Kidney (tissue), 13 donors: ENCODE measurements at regions not wholly inside any gene's neighbourhood (a gene's known extent, or its start where the extent isn't known, plus 50 kb on each side); places are given as distances from the start of the nearest gene placed in this dataset.

ENCODE experiments used
- DNase-seq, 5 donors: peaks; one replicate each; pipeline ENCODE4 v3.0.0-alpha.2; 2013 to 2020
- FAIRE-seq: peaks from 2 replicates; lab custom pipeline; 2012; peaks lifted over from hg19 to GRCh38; lab: Jason Lieb, UNC
- H3K27ac ChIP-seq, 2 donors: one replicate each; pipeline ENCODE4 v1.7.0; 2013; ENCODE audit warnings: low read depth in 2 of 2, low read length in 2 of 2, inconsistent platforms in 1 of 2
- H3K27me3 ChIP-seq: one replicate; pipeline ENCODE4 v1.7.1; 2013; ENCODE audit warnings: low read length, inconsistent platforms; ENCODE audit not compliant: control insufficient read depth, insufficient read depth
- H3K36me3 ChIP-seq, 3 donors: one replicate each; pipeline versions ENCODE4 v1.7.0 to v1.7.1; 2013; ENCODE audit warnings: low read length in 3 of 3, control low read depth in 1 of 3, inconsistent platforms in 1 of 3; ENCODE audit not compliant: insufficient read depth in 3 of 3, control insufficient read depth in 2 of 3
- H3K4me1 ChIP-seq, 3 donors: one replicate each; pipeline versions ENCODE4 v1.7.0 to v1.7.1; 2013; ENCODE audit warnings: low read length in 3 of 3, inconsistent platforms in 1 of 3, low read depth in 1 of 3; ENCODE audit not compliant: control insufficient read depth in 2 of 3, insufficient read depth in 2 of 3
- H3K4me3 ChIP-seq, 3 donors: one replicate each; pipeline versions ENCODE4 v1.7.0 to v1.8.1; 2013; ENCODE audit warnings: low read length in 3 of 3, control low read depth in 1 of 3, inconsistent platforms in 1 of 3
- H3K9ac ChIP-seq, 3 donors: one replicate each; pipeline versions ENCODE4 v1.7.0 to v1.7.1; 2013; ENCODE audit warnings: low read length in 3 of 3, control low read depth in 1 of 3, inconsistent platforms in 1 of 3
- H3K9me3 ChIP-seq, 3 donors: one replicate each; pipeline versions ENCODE4 v1.7.0 to v1.7.1; 2013; ENCODE audit warnings: low read length in 3 of 3, control low read depth in 1 of 3, inconsistent platforms in 1 of 3; ENCODE audit not compliant: control insufficient read depth in 2 of 3, insufficient read depth in 1 of 3
- intact Hi-C: fragments of 100-400 bp; cut with DNase I; formaldehyde crosslinking; loops from one replicate; pipeline ENCODE4 v1.11.1; 2022
- TF ChIP-seq, protein P1 (sequence below): IDR thresholded peaks from 3 replicates; pipeline ENCODE4 v1.5.1; 2012; ENCODE audit warnings: mild to moderate bottlenecking, moderate library complexity, borderline replicate concordance; ENCODE audit not compliant: insufficient read depth; ENCODE audit errors: extremely low read depth
- donor health status: control.
- donor health status: control.
- donor health status: control.
- donor health status: control.
- donor health status: control.
- donor health status: DM: yes; HTN: yes; CAD: no.
- donor health status: Normal renal cell carcinoma (clear cell type).

DNA sequence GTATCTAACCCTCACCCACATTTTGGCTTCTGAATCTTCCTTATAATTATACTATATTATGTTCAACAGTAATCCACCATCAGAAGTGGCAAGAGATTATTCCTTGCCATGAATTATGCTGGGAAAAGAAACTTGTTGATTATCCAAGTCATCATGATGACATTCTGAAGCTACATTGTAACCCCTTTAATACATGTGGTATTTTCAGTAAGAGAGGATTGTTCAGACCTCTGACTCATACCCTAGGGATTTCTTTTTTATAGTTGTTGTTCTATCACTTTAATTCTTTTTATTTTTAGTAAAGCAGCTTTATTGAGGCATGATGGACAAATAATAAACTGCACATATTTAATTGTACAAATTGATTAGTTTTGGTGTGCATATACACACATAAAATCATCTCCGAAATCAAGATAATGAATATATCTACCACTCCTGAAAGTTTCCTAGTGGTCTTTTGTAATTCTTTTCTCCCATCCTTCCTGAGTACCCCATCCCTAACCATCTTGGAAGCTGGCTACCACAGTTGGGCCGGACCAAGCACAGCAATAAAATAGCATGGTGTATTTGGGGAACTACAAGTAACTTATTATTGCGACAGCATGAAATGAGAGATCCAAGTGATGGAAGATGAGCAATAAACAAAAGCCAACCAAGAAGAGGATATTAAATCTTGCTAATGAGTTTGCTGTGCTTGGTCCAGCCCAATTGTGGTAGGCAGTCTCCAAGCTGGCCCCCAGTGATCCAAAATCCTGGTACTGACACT, 159.9 kb downstream of the BARD1 start:
- Histone ChIP-seq H3K4me3 (no peak overlapping the region), H3K9ac (no peak overlapping the region), H3K27me3 (no peaks in the 10 kb centered on the region), H3K9me3 (no peaks in the 10 kb centered on the region), H3K36me3 (no peaks in the 10 kb centered on the region), H3K27ac (no peak overlapping the region), H3K4me1 (no peaks in the 10 kb centered on the region)
- TF ChIP-seq, protein P1, sequence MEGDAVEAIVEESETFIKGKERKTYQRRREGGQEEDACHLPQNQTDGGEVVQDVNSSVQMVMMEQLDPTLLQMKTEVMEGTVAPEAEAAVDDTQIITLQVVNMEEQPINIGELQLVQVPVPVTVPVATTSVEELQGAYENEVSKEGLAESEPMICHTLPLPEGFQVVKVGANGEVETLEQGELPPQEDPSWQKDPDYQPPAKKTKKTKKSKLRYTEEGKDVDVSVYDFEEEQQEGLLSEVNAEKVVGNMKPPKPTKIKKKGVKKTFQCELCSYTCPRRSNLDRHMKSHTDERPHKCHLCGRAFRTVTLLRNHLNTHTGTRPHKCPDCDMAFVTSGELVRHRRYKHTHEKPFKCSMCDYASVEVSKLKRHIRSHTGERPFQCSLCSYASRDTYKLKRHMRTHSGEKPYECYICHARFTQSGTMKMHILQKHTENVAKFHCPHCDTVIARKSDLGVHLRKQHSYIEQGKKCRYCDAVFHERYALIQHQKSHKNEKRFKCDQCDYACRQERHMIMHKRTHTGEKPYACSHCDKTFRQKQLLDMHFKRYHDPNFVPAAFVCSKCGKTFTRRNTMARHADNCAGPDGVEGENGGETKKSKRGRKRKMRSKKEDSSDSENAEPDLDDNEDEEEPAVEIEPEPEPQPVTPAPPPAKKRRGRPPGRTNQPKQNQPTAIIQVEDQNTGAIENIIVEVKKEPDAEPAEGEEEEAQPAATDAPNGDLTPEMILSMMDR, result no peak
- DNase-seq (no peak), FAIRE-seq (no peak)
- intact Hi-C loops, result no loop called here

DNA sequence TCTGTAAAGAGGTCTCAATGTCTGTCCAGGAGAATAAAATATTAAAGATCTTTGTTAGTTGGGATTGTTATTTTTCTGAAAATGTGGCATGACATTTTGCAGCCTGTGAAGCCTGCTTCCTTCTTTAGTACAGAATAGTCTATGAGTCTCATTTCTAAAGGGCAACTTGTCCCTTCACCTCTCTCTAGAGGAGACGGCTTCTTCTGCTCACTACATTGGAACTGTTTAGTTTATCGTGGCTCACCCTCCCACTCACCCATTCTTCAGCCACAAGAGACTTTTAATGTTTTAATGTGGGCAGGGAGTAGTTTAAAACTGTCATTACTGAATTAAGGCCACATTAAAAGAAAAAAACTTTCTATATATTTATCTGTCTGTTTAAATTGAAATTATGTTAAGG, 161.0 kb downstream of the BARD1 start:
- intact Hi-C loops, result no loop called here
- DNase-seq, result no peak
- no peak for FAIRE-seq

GRCh38 chr2:214631406-214631805, 178.1 kb downstream of the BARD1 start:
- no peaks in the 10 kb centered on the region for H3K36me3 ChIP-seq
- H3K9ac ChIP-seq, result no peak overlapping the region
- no peaks in the 10 kb centered on the region for H3K4me1 ChIP-seq
- FAIRE-seq (no peak), DNase-seq (no peak)
- no peak overlapping the region for H3K4me3 ChIP-seq
- intact Hi-C loops, result no loop called here
- H3K9me3 ChIP-seq, result no peaks in the 10 kb centered on the region
- no peak overlapping the region for H3K27ac ChIP-seq
- H3K27me3 ChIP-seq, result no peaks in the 10 kb centered on the region
- TF ChIP-seq, protein P1, result no peak

More for the DNA sequence above, 161.0 kb downstream of the BARD1 start:
- H3K4me1 ChIP-seq, result no peaks in the 10 kb centered on the region
- H3K36me3 ChIP-seq, result no peaks in the 10 kb centered on the region
- H3K27me3 ChIP-seq, result no peaks in the 10 kb centered on the region
- TF ChIP-seq, protein P1, result no peak
- H3K4me3 ChIP-seq, result no peak overlapping the region
- no peak overlapping the region for H3K27ac ChIP-seq
- H3K9me3 ChIP-seq, result no peaks in the 10 kb centered on the region
- no peak overlapping the region for H3K9ac ChIP-seq
